Stomach (tissue), 8 donors: ENCODE measurements at regions not wholly inside any gene's neighbourhood (a gene's known extent, or its start where the extent isn't known, plus 50 kb on each side); places are given as distances from the start of the nearest gene placed in this dataset.

Experiments
- DNase-seq, 2 donors: peaks; one replicate each; pipeline versions ENCODE4 v3.0.0 to v3.0.0-alpha.2; 2013 to 2019
- H3K27ac ChIP-seq, 5 donors: fragments of 200-600 bp in 4 of 5; sonication (generic) in 4 of 5; one replicate each; pipeline ENCODE4 v1.5.1; 2013 to 2019; ENCODE audit warnings: mild to moderate bottlenecking in 1 of 5, moderate library complexity in 1 of 5
- H3K27me3 ChIP-seq, 3 donors: fragments of 200-600 bp; sonication (generic); one replicate each; pipeline ENCODE4 v1.5.1; 2017 to 2019; ENCODE audit warnings: mixed run types in 1 of 3
- H3K36me3 ChIP-seq, 4 donors: fragments of 200-600 bp; sonication (generic); 1 replicate in 3 of 4; 2 replicates in 1 of 4; pipeline ENCODE4 v1.5.1; 2016 to 2019
- H3K4me1 ChIP-seq, 4 donors: fragments of 200-600 bp; sonication (generic); one replicate each; pipeline ENCODE4 v1.5.1; 2016 to 2019
- H3K4me3 ChIP-seq, 4 donors: fragments of 200-600 bp; sonication (generic) in 3 of 4; one replicate each; pipeline ENCODE4 v1.5.1; 2016 to 2019; ENCODE audit warnings: mild to moderate bottlenecking in 1 of 4
- H3K9me3 ChIP-seq, 4 donors: fragments of 200-600 bp; sonication (generic); one replicate each; pipeline ENCODE4 v1.5.1; 2016 to 2019
- CTCF ChIP-seq, 7 experiments: fragments of 450-650 bp in 4 of 7; fragments of 200-600 bp in 3 of 7; sonication (generic) in 3 of 7; IDR thresholded peaks; one replicate each; pipeline ENCODE4 v1.5.1; 2016 to 2019; ENCODE audit warnings: antibody characterized with exemption in 7 of 7, control low read depth in 2 of 7, mild to moderate bottlenecking in 1 of 7
- EP300 ChIP-seq: sonication (generic); formaldehyde crosslinking; IDR thresholded peaks from one replicate; pipeline ENCODE4 v1.6.1; 2017; ENCODE audit warnings: antibody characterized with exemption
- POLR2A ChIP-seq, 4 donors: fragments of 450-650 bp; IDR thresholded peaks; one replicate each; pipeline ENCODE4 v1.6.1; 2016; ENCODE audit warnings: antibody characterized with exemption in 4 of 4, control low read depth in 2 of 4, mild to moderate bottlenecking in 1 of 4, moderate library complexity in 1 of 4
- POLR2AphosphoS5 ChIP-seq, 3 donors: sonication (generic); formaldehyde crosslinking; IDR thresholded peaks; one replicate each; pipeline ENCODE4 v1.6.1; 2016; ENCODE audit warnings: antibody characterized with exemption in 3 of 3
- WGBS, 5 donors: extraction: QIAGEN DNeasy Blood & Tissue Kit in 3 of 5; methylation state at CpG; one replicate each; pipeline versions ENCODE4 v1.1.5 to v1.1.7; 2013 to 2018; 5-methylcytosine and 5-hydroxymethylcytosine counted together
- intact Hi-C: fragments of 100-400 bp; cut with DNase I; formaldehyde crosslinking; loops from one replicate; pipeline ENCODE4 v1.15.1; 2023; ENCODE audit warnings: low total_unique reads
- donor health status: healthy with polysubstance abuse.
- donor health status: Bipolar disorder and iron deficiency.
- donor health status: healthy.

- DNase-seq, result no peak
- intact Hi-C loops, result no loop called here
- TF ChIP-seq EP300 (no peak), POLR2A (IDR thresholded peaks at IDR 0.05) (no peak), POLR2AphosphoS5 (IDR thresholded peaks at IDR 0.05) (no peak)
- Histone ChIP-seq H3K9me3 (peaks cover 0 to 33% (median 0%) of the 10 kb centered on the region in 4 donors), H3K4me1 (no peaks in the 10 kb centered on the region), H3K36me3 (no peaks in the 10 kb centered on the region), H3K27ac (no peak overlapping the region), H3K27me3 (no peaks in the 10 kb centered on the region), H3K4me3 (no peak overlapping the region)
- WGBS, 5 donors, result 70 to 78% (median 75%) methylated on average over 1 of the region's 1 CpG; no CpG with 5 or more reads in 2 of the 5 donors
These were observed 1495.1 kb downstream of the TSPY10 start for GRCh38 chrY:11022734-11023133.

GRCh38 chrY:11044234-11044883 is 1516.7 kb downstream of the TSPY10 start:
- H3K4me1 ChIP-seq, result no peaks in the 10 kb centered on the region
- WGBS, 5 donors, result 38 to 68% (median 43%) methylated on average over 3 to 7 of the region's 7 CpGs; no CpG with 5 or more reads in 2 of the 5 donors
- no peak overlapping the region for H3K4me3 ChIP-seq
- DNase-seq, result no peak
- intact Hi-C loops, result no loop called here
- no peak for TF ChIP-seq CTCF (IDR thresholded peaks at IDR 0.05)
- no peak for TF ChIP-seq POLR2A (IDR thresholded peaks at IDR 0.05)
- TF ChIP-seq EP300, result no peak
- no peak for TF ChIP-seq POLR2AphosphoS5 (IDR thresholded peaks at IDR 0.05)
- no peak overlapping the region for H3K27ac ChIP-seq
- H3K9me3 ChIP-seq, result peaks cover 0 to 4% (median 0%) of the 10 kb centered on the region in 4 donors
- H3K27me3 ChIP-seq, result no peaks in the 10 kb centered on the region
- H3K36me3 ChIP-seq, result no peaks in the 10 kb centered on the region

GRCh38 chrY:11063486-11063885 is 1535.8 kb downstream of the TSPY10 start:
- intact Hi-C loops, result no loop called here
- TF ChIP-seq POLR2AphosphoS5 (IDR thresholded peaks at IDR 0.05) (no peak), EP300 (no peak), CTCF (IDR thresholded peaks at IDR 0.05) (no peak)
- Histone ChIP-seq H3K4me3 (no peak overlapping the region), H3K9me3 (no peaks in the 10 kb centered on the region), H3K27me3 (no peaks in the 10 kb centered on the region), H3K36me3 (no peaks in the 10 kb centered on the region), H3K4me1 (no peaks in the 10 kb centered on the region), H3K27ac (no peak overlapping the region)
- DNase-seq, result no peak
- WGBS, 5 donors, result 80 to 89% (median 86%) methylated on average over 6 to 9 of the region's 9 CpGs; no CpG with 5 or more reads in 2 of the 5 donors

GRCh38 chrY:11063960-11064359 is 1536.3 kb downstream of the TSPY10 start:
- no peaks in the 10 kb centered on the region for H3K4me1 ChIP-seq
- DNase-seq, result no peak
- no peak overlapping the region for H3K27ac ChIP-seq
- no peaks in the 10 kb centered on the region for H3K27me3 ChIP-seq
- H3K9me3 ChIP-seq, result no peaks in the 10 kb centered on the region
- TF ChIP-seq POLR2A (IDR thresholded peaks at IDR 0.05) (no peak), POLR2AphosphoS5 (IDR thresholded peaks at IDR 0.05) (no peak), CTCF (IDR thresholded peaks at IDR 0.05) (no peak), EP300 (no peak)
- H3K4me3 ChIP-seq, result no peak overlapping the region
- no peaks in the 10 kb centered on the region for H3K36me3 ChIP-seq
- 0 to 29% (median 5%) methylated on average over 2 of the region's 2 CpGs; no CpG with 5 or more reads in 2 of the 5 donors for WGBS, 5 donors
- intact Hi-C loops, result no loop called here

- no peak for DNase-seq
- H3K36me3 ChIP-seq, result no peaks in the 10 kb centered on the region
- H3K27ac ChIP-seq, result no peak overlapping the region
- H3K27me3 ChIP-seq, result no peaks in the 10 kb centered on the region
- H3K4me1 ChIP-seq, result no peaks in the 10 kb centered on the region
- 8 to 20% (median 12%) methylated on average over 1 of the region's 1 CpG; no CpG with 5 or more reads in 2 of the 5 donors for WGBS, 5 donors
- no peaks in the 10 kb centered on the region for H3K9me3 ChIP-seq
- no peak overlapping the region for H3K4me3 ChIP-seq
- intact Hi-C loops, result no loop called here
- TF ChIP-seq POLR2A (IDR thresholded peaks at IDR 0.05) (no peak), EP300 (no peak), CTCF (IDR thresholded peaks at IDR 0.05) (no peak), POLR2AphosphoS5 (IDR thresholded peaks at IDR 0.05) (no peak)
These were observed 1536.7 kb downstream of the TSPY10 start for GRCh38 chrY:11064376-11064775.
